Activated CD4-positive, alpha-beta T cell treated with anti-CD3 and anti-CD28 coated beads for 36 hours (primary cell): ENCODE measurements at regions not wholly inside any gene's neighbourhood (a gene's known extent, or its start where the extent isn't known, plus 50 kb on each side); places are given as distances from the start of the nearest gene placed in this dataset.

ENCODE experiments used
- ATAC-seq: fragments of 200-7000 bp; cut with Tn5 transposase; one replicate; pipeline ENCODE4 v1.10.0; 2021; ENCODE audit warnings: mild to moderate bottlenecking, moderate library complexity
- CTCF ChIA-PET: fragments of 350-600 bp; sonication (Branson Sonifier 250); formaldehyde crosslinking; loops from one replicate; lab custom pipeline; 2021; ENCODE audit warnings: antibody characterized with exemption; lab: Charles Lee
- POLR2A ChIA-PET: fragments of 350-600 bp; sonication (Branson Sonifier 250); formaldehyde crosslinking; loops from one replicate; lab custom pipeline; 2021; ENCODE audit warnings: antibody characterized with exemption, inconsistent platforms; lab: Charles Lee
- DNase-seq: peaks from one replicate; pipeline ENCODE4 v3.0.0-alpha.2; 2020
- H3K27ac Mint-ChIP-seq: one replicate; pipeline ENCODE4 v1.8.0; 2021; ENCODE audit warnings: mixed read lengths
- H3K27me3 Mint-ChIP-seq: one replicate; pipeline ENCODE4 v1.8.0; 2021; ENCODE audit warnings: mixed read lengths
- H3K36me3 Mint-ChIP-seq: one replicate; pipeline ENCODE4 v1.8.0; 2021; ENCODE audit warnings: low read depth, mixed read lengths
- H3K4me1 Mint-ChIP-seq: one replicate; pipeline ENCODE4 v1.8.0; 2021; ENCODE audit warnings: mixed read lengths
- H3K4me3 Mint-ChIP-seq: one replicate; pipeline ENCODE4 v1.8.0; 2021; ENCODE audit warnings: mild to moderate bottlenecking, moderate library complexity, mixed read lengths
- H3K9me3 Mint-ChIP-seq: one replicate; pipeline ENCODE4 v1.8.0; 2021; ENCODE audit warnings: low read depth, mixed read lengths
- intact Hi-C, 2 experiments: fragments of 100-400 bp; cut with DNase I in 1 of 2; cut with micrococcal nuclease in 1 of 2; formaldehyde crosslinking; loops; one replicate each; pipeline versions ENCODE4 v1.14.2 to v1.15.1; 2022 to 2024; cut with DNase I, micrococcal nuclease

- Mint-ChIP-seq H3K27me3 (peaks cover 2% of the 10 kb centered on the region), H3K4me1 (peaks cover 19% of the 10 kb centered on the region), H3K4me3 (no peak overlapping the region), H3K27ac (no peak overlapping the region), H3K9me3 (peaks cover 2% of the 10 kb centered on the region), H3K36me3 (no peaks in the 10 kb centered on the region)
- ATAC-seq (no peak), DNase-seq (no peak)
- ChIA-PET CTCF (no interaction called here), POLR2A (no interaction called here)
- intact Hi-C loops = loop anchor here in 1 of 2 experiments (10.0 kb wide), 1 partner anchor 1388 kb away; no protein-coding TSS in a partner anchor
Observed at GRCh38 chr5:82673057-82673809, 395.1 kb upstream of the RPS23 start.

- no peak overlapping the region for H3K4me3 Mint-ChIP-seq
- CTCF ChIA-PET = interaction anchor here (1.1 kb wide), 1 partner anchor 14 kb away, joined by 3 read pairs; no protein-coding TSS in a partner anchor
Observed at GRCh38 chr5:82670692-82671091, 392.5 kb upstream of the RPS23 start.

GRCh38 chr5:82669720-82670119 is 391.6 kb upstream of the RPS23 start:
- H3K27ac Mint-ChIP-seq = no peak overlapping the region
- H3K27me3 Mint-ChIP-seq = peaks cover 4% of the 10 kb centered on the region
- ChIA-PET CTCF (interaction anchor here (1.0 to 1.1 kb wide), 2 partner anchors 13 to 22 kb away, joined by 3 read pairs; no protein-coding TSS in a partner anchor), POLR2A (interaction anchor here (0.6 kb wide), 1 partner anchor 903 kb away, joined by 4 read pairs; no protein-coding TSS in a partner anchor)
- no peak for ATAC-seq
- no peak for DNase-seq
- no peak overlapping the region for H3K4me3 Mint-ChIP-seq
- no peaks in the 10 kb centered on the region for H3K36me3 Mint-ChIP-seq
- intact Hi-C loops = loop anchor here in 1 of 2 experiments (10.0 kb wide), 1 partner anchor 1385 kb away; no protein-coding TSS in a partner anchor
- peaks cover 2% of the 10 kb centered on the region for H3K4me1 Mint-ChIP-seq
- no peaks in the 10 kb centered on the region for H3K9me3 Mint-ChIP-seq

More at GRCh38 chr5:82670692-82671091, 392.5 kb upstream of the RPS23 start:
- POLR2A ChIA-PET = no interaction called here
- peaks cover 6% of the 10 kb centered on the region for H3K4me1 Mint-ChIP-seq
- DNase-seq (no peak), ATAC-seq (no peak)
- H3K9me3 Mint-ChIP-seq = no peaks in the 10 kb centered on the region
- H3K36me3 Mint-ChIP-seq = no peaks in the 10 kb centered on the region
- intact Hi-C loops = loop anchor here in 1 of 2 experiments (10.0 kb wide), 1 partner anchor 1386 kb away; no protein-coding TSS in a partner anchor
- H3K27me3 Mint-ChIP-seq = peaks cover 5% of the 10 kb centered on the region
- H3K27ac Mint-ChIP-seq = no peak overlapping the region

- H3K4me1 Mint-ChIP-seq = no peaks in the 10 kb centered on the region
- no peaks in the 10 kb centered on the region for H3K36me3 Mint-ChIP-seq
- no peaks in the 10 kb centered on the region for H3K9me3 Mint-ChIP-seq
- POLR2A ChIA-PET = no interaction called here
- CTCF ChIA-PET = no interaction called here
- no peak for ATAC-seq
- no peak overlapping the region for H3K4me3 Mint-ChIP-seq
- no peak overlapping the region for H3K27ac Mint-ChIP-seq
- intact Hi-C loops = no loop called here
- no peak for DNase-seq
- H3K27me3 Mint-ChIP-seq = peaks cover 3% of the 10 kb centered on the region
Observed at GRCh38 chr5:82666312-82666711, 388.2 kb upstream of the RPS23 start.

GRCh38 chr5:82664732-82665131 is 386.6 kb upstream of the RPS23 start:
- no peak for DNase-seq
- intact Hi-C loops = no loop called here
- POLR2A ChIA-PET = no interaction called here

GRCh38 chr5:82663225-82663624 is 385.1 kb upstream of the RPS23 start:
- no peaks in the 10 kb centered on the region for H3K9me3 Mint-ChIP-seq
- CTCF ChIA-PET = interaction anchor here (0.6 kb wide), 1 partner anchor 1119 kb away, joined by 3 read pairs; no protein-coding TSS in a partner anchor
- H3K27ac Mint-ChIP-seq = no peak overlapping the region
- no peaks in the 10 kb centered on the region for H3K4me1 Mint-ChIP-seq
- no peak for ATAC-seq
- POLR2A ChIA-PET = no interaction called here
- H3K27me3 Mint-ChIP-seq = peaks cover 3% of the 10 kb centered on the region
- no peak for DNase-seq
- no peak overlapping the region for H3K4me3 Mint-ChIP-seq
- intact Hi-C loops = no loop called here
- no peaks in the 10 kb centered on the region for H3K36me3 Mint-ChIP-seq

More at GRCh38 chr5:82664732-82665131, 386.6 kb upstream of the RPS23 start:
- peaks cover 3% of the 10 kb centered on the region for H3K27me3 Mint-ChIP-seq
- H3K4me1 Mint-ChIP-seq = no peaks in the 10 kb centered on the region
- no peaks in the 10 kb centered on the region for H3K36me3 Mint-ChIP-seq
- no peak for ATAC-seq
- H3K9me3 Mint-ChIP-seq = no peaks in the 10 kb centered on the region
- H3K27ac Mint-ChIP-seq = no peak overlapping the region
- CTCF ChIA-PET = no interaction called here
- H3K4me3 Mint-ChIP-seq = no peak overlapping the region

GRCh38 chr5:82662340-82662739 is 384.2 kb upstream of the RPS23 start:
- ATAC-seq = no peak
- Mint-ChIP-seq H3K27me3 (peaks cover 3% of the 10 kb centered on the region), H3K9me3 (no peaks in the 10 kb centered on the region), H3K27ac (no peak overlapping the region), H3K4me1 (no peaks in the 10 kb centered on the region), H3K36me3 (no peaks in the 10 kb centered on the region), H3K4me3 (no peak overlapping the region)
- ChIA-PET CTCF (interaction anchor here (0.6 kb wide), 1 partner anchor 34 kb away, joined by 3 read pairs; no protein-coding TSS in a partner anchor), POLR2A (no interaction called here)
- intact Hi-C loops = no loop called here
- no peak for DNase-seq

- Mint-ChIP-seq H3K4me3 (no peak overlapping the region), H3K36me3 (no peaks in the 10 kb centered on the region), H3K4me1 (no peaks in the 10 kb centered on the region), H3K27me3 (peaks cover 4% of the 10 kb centered on the region), H3K27ac (no peak overlapping the region), H3K9me3 (no peaks in the 10 kb centered on the region)
- POLR2A ChIA-PET = no interaction called here
- DNase-seq (no peak), ATAC-seq (no peak)
- intact Hi-C loops = no loop called here
- CTCF ChIA-PET = interaction anchor here (0.6 kb wide), 1 partner anchor 34 kb away, joined by 3 read pairs; no protein-coding TSS in a partner anchor
Observed at GRCh38 chr5:82661933-82662332, 383.8 kb upstream of the RPS23 start.

- ChIA-PET POLR2A (no interaction called here), CTCF (no interaction called here)
- no peaks in the 10 kb centered on the region for H3K4me1 Mint-ChIP-seq
- no peaks in the 10 kb centered on the region for H3K9me3 Mint-ChIP-seq
- intact Hi-C loops = no loop called here
- no peak for ATAC-seq
- no peaks in the 10 kb centered on the region for H3K36me3 Mint-ChIP-seq
- DNase-seq = no peak
- H3K4me3 Mint-ChIP-seq = no peak overlapping the region
- peaks cover 1% of the 10 kb centered on the region for H3K27me3 Mint-ChIP-seq
- H3K27ac Mint-ChIP-seq = no peak overlapping the region
Observed at GRCh38 chr5:82661462-82661861, 383.3 kb upstream of the RPS23 start.

- no peaks in the 10 kb centered on the region for H3K9me3 Mint-ChIP-seq
- POLR2A ChIA-PET = no interaction called here
- no peak for ATAC-seq
- DNase-seq = no peak
- no peaks in the 10 kb centered on the region for H3K36me3 Mint-ChIP-seq
- H3K27me3 Mint-ChIP-seq = peaks cover 1% of the 10 kb centered on the region
- CTCF ChIA-PET = no interaction called here
- H3K27ac Mint-ChIP-seq = no peak overlapping the region
- intact Hi-C loops = no loop called here
- H3K4me1 Mint-ChIP-seq = no peaks in the 10 kb centered on the region
- H3K4me3 Mint-ChIP-seq = no peak overlapping the region
Observed at GRCh38 chr5:82659115-82659514, 381.0 kb upstream of the RPS23 start.

GRCh38 chr5:82657033-82657699 is 379.0 kb upstream of the RPS23 start:
- no peak overlapping the region for H3K27ac Mint-ChIP-seq
- no peaks in the 10 kb centered on the region for H3K9me3 Mint-ChIP-seq
- no peak for ATAC-seq
- H3K4me1 Mint-ChIP-seq = no peaks in the 10 kb centered on the region
- DNase-seq = no peak
- POLR2A ChIA-PET = no interaction called here
- peaks cover 7% of the 10 kb centered on the region for H3K27me3 Mint-ChIP-seq
- intact Hi-C loops = no loop called here
- H3K36me3 Mint-ChIP-seq = no peaks in the 10 kb centered on the region
- H3K4me3 Mint-ChIP-seq = no peak overlapping the region
- CTCF ChIA-PET = interaction anchor here (0.8 kb wide), 1 partner anchor 13 kb away, joined by 3 read pairs; no protein-coding TSS in a partner anchor
